ENCODE measurements at regions not wholly inside any gene's neighbourhood (a gene's known extent, or its start where the extent isn't known, plus 50 kb on each side); places are given as distances from the start of the nearest gene placed in this dataset.

DNA sequence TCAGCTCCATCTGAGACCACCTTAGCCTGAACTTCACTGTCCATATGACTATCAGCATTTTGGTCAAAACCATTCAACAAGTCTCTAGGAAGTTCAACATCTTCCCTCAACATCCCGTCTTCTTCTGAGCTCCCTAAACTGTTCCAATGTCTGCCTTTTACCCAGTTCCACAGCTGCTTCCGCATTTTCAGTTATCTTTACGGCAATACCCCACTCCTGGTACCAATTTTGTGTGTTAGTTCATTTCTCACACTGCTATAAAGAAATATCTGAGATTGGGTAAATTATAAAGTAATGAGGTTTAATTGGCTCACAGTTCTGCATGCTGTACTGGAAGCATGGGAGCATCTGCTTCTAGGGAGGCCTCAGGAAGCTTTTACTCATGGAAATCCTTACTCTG, 771.2 kb downstream of the SLITRK6 start:
- intact Hi-C loops (cut with micrococcal nuclease): no loop called here
- Histone ChIP-seq H3K9ac (ENCODE audit: low read length) (no peak overlapping the region), H3K4me2 (ENCODE audit: low read length) (no peak overlapping the region), H3K27me3 (ENCODE audit: low read length) (no peaks in the 10 kb centered on the region), H3K4me3 (ENCODE audit: low read length) (no peak overlapping the region), H3K4me1 (ENCODE audit: insufficient read depth, low read length) (no peaks in the 10 kb centered on the region), H3K9me3 (ENCODE audit: low read length) (0 out of 2 replicates have a peak, but pooled peaks cover 3% of the 10 kb centered on the region), H3K79me2 (ENCODE audit: low read length) (no peaks in the 10 kb centered on the region), H3K9me2 (replicated peaks; ENCODE audit: low read length) (no peaks in the 10 kb centered on the region), H3K36me3 (ENCODE audit: low read depth, low read length) (no peaks in the 10 kb centered on the region), H4K20me1 (ENCODE audit: low read length) (no peaks in the 10 kb centered on the region), H3F3A (ENCODE audit: low read length, unreplicated experiment) (no peaks in the 10 kb centered on the region), H2AFZ (ENCODE audit: low read length) (no peak overlapping the region), H3K27ac (ENCODE audit: low read length) (no peak overlapping the region)
- CTCF ChIA-PET: no interaction called here
- TF ChIP-seq EZH2phosphoT487 (IDR thresholded peaks at IDR 0.05; ENCODE audit: borderline replicate concordance, low read length) (no peak), EZH2 (IDR thresholded peaks at IDR 0.05; ENCODE audit: low read length, unreplicated experiment) (no peak)
- TF ChIP-seq, protein P1, sequence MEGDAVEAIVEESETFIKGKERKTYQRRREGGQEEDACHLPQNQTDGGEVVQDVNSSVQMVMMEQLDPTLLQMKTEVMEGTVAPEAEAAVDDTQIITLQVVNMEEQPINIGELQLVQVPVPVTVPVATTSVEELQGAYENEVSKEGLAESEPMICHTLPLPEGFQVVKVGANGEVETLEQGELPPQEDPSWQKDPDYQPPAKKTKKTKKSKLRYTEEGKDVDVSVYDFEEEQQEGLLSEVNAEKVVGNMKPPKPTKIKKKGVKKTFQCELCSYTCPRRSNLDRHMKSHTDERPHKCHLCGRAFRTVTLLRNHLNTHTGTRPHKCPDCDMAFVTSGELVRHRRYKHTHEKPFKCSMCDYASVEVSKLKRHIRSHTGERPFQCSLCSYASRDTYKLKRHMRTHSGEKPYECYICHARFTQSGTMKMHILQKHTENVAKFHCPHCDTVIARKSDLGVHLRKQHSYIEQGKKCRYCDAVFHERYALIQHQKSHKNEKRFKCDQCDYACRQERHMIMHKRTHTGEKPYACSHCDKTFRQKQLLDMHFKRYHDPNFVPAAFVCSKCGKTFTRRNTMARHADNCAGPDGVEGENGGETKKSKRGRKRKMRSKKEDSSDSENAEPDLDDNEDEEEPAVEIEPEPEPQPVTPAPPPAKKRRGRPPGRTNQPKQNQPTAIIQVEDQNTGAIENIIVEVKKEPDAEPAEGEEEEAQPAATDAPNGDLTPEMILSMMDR (conservative IDR thresholded peaks at IDR 0.05; ENCODE audit: low read depth, low read length): no peak
- no TSS peak for BruUV-seq (replicated peaks)
- DNase-seq (no peak), ATAC-seq (no peak)
- POLR2A ChIA-PET (ENCODE audit: unreplicated experiment): no interaction called here

DNA sequence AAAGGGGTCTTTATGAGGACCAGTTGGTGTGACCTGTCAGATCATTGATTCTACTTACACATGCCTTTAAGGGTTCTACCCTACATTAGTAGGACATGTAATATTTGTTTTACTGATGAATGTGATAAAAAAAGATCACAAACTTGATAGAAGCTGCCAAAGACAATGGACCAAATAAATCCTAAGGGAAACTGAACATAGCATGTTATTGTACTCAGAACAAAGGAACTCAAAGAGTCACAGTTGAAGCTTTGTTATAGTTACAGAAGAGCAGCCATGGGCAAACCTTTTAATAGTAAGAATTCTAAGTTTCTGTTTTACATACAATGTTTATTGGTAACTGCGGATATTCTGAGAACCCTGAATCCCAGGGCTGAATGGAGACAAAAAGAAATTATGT, 780.1 kb downstream of the SLITRK6 start:
- H3F3A ChIP-seq (ENCODE audit: low read length, unreplicated experiment): no peaks in the 10 kb centered on the region
- H3K9me3 ChIP-seq (ENCODE audit: low read length): no peaks in the 10 kb centered on the region
- no peak for TF ChIP-seq EZH2phosphoT487 (IDR thresholded peaks at IDR 0.05; ENCODE audit: borderline replicate concordance, low read length)
- TF ChIP-seq EZH2 (IDR thresholded peaks at IDR 0.05; ENCODE audit: low read length, unreplicated experiment): no peak
- TF ChIP-seq, protein P1 (conservative IDR thresholded peaks at IDR 0.05; ENCODE audit: low read depth, low read length): no peak
- H3K79me2 ChIP-seq (ENCODE audit: low read length): no peaks in the 10 kb centered on the region
- H3K4me1 ChIP-seq (ENCODE audit: insufficient read depth, low read length): no peaks in the 10 kb centered on the region
- intact Hi-C loops (cut with micrococcal nuclease): no loop called here
- ATAC-seq (no peak; the same call in 1 of the 2 replicates), DNase-seq (no peak)
- CTCF ChIA-PET: no interaction called here
- no peak overlapping the region for H2AFZ ChIP-seq (ENCODE audit: low read length)
- no peak overlapping the region for H3K4me3 ChIP-seq (ENCODE audit: low read length)
- no peaks in the 10 kb centered on the region for H3K9me2 ChIP-seq (replicated peaks; ENCODE audit: low read length)
- H3K4me2 ChIP-seq (ENCODE audit: low read length): no peak overlapping the region
- no peak overlapping the region for H3K27ac ChIP-seq (ENCODE audit: low read length)
- H3K27me3 ChIP-seq (ENCODE audit: low read length): no peaks in the 10 kb centered on the region
- H3K9ac ChIP-seq (ENCODE audit: low read length): no peak overlapping the region
- BruUV-seq (replicated peaks): no TSS peak
- H4K20me1 ChIP-seq (ENCODE audit: low read length): no peaks in the 10 kb centered on the region
- H3K36me3 ChIP-seq (ENCODE audit: low read depth, low read length): no peaks in the 10 kb centered on the region
- POLR2A ChIA-PET (ENCODE audit: unreplicated experiment): interaction anchor here (0.6 kb wide), 1 partner anchor 12 kb away, joined by 4 read pairs; no protein-coding TSS in a partner anchor

DNA sequence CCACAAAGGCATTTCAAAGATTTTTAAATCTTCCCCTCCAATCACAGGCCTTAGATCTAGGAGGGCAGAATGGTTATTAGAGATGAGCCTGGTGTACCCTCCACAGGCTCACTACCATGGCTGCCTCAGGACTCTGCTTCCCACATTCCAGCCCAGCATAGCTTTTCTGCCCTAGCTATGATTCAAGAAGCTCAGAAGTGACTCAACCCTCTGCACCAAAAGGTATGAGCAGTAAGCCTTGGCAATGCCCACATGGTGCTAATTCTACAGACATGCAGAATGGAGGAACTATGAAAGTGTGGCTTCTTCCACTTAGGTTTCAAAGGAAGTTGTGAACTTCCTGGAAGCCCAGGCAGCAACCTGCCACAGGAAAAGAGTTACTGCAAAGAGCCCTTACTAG, 786.2 kb downstream of the SLITRK6 start:
- Histone ChIP-seq H3K9me2 (replicated peaks; ENCODE audit: low read length) (no peaks in the 10 kb centered on the region), H2AFZ (ENCODE audit: low read length) (no peak overlapping the region), H3K36me3 (ENCODE audit: low read depth, low read length) (no peaks in the 10 kb centered on the region), H3K79me2 (ENCODE audit: low read length) (no peaks in the 10 kb centered on the region), H3K4me1 (ENCODE audit: insufficient read depth, low read length) (no peaks in the 10 kb centered on the region), H3K4me3 (ENCODE audit: low read length) (no peak overlapping the region), H3K9ac (ENCODE audit: low read length) (no peak overlapping the region), H3K9me3 (ENCODE audit: low read length) (no peaks in the 10 kb centered on the region), H3K27ac (ENCODE audit: low read length) (no peak overlapping the region), H3K27me3 (ENCODE audit: low read length) (no peaks in the 10 kb centered on the region), H4K20me1 (ENCODE audit: low read length) (no peaks in the 10 kb centered on the region), H3F3A (ENCODE audit: low read length, unreplicated experiment) (no peaks in the 10 kb centered on the region), H3K4me2 (ENCODE audit: low read length) (no peak overlapping the region)
- POLR2A ChIA-PET (ENCODE audit: unreplicated experiment): no interaction called here
- CTCF ChIA-PET: no interaction called here
- BruUV-seq (replicated peaks): no TSS peak
- ATAC-seq (no peak), DNase-seq (no peak)
- intact Hi-C loops (cut with micrococcal nuclease): no loop called here
- TF ChIP-seq, protein P1 (conservative IDR thresholded peaks at IDR 0.05; ENCODE audit: low read depth, low read length): no peak
- no peak for TF ChIP-seq EZH2phosphoT487 (IDR thresholded peaks at IDR 0.05; ENCODE audit: borderline replicate concordance, low read length)
- no peak for TF ChIP-seq EZH2 (IDR thresholded peaks at IDR 0.05; ENCODE audit: low read length, unreplicated experiment)
